Activated CD8-positive, alpha-beta memory T cell treated with anti-CD3 and anti-CD28 coated beads, Interleukin-2, amount 10 ng/mL, durations not matched to agents 7 days and 5 days (primary cell): ENCODE measurements at regions not wholly inside any gene's neighbourhood (a gene's known extent, or its start where the extent isn't known, plus 50 kb on each side); places are given as distances from the start of the nearest gene placed in this dataset.

Source experiments
- ATAC-seq: fragments of 150-1000 bp; cut with Tn5 transposase; one replicate; pipeline ENCODE4 v1.10.0; 2021; ENCODE audit warnings: moderate library complexity
- CTCF ChIA-PET: fragments of 350-600 bp; sonication (Branson Sonifier 250); formaldehyde crosslinking; loops from one replicate; lab custom pipeline; 2021; ENCODE audit warnings: antibody characterized with exemption; lab: Charles Lee
- DNase-seq: peaks from one replicate; pipeline ENCODE4 v3.0.0-alpha.2; 2020
- H3K27ac Mint-ChIP-seq: one replicate; pipeline ENCODE4 v1.8.0; 2021; ENCODE audit warnings: mild to moderate bottlenecking, mixed read lengths
- H3K27me3 Mint-ChIP-seq: one replicate; pipeline ENCODE4 v1.8.0; 2021; ENCODE audit warnings: mixed read lengths
- H3K36me3 Mint-ChIP-seq: one replicate; pipeline ENCODE4 v1.8.0; 2021; ENCODE audit warnings: mild to moderate bottlenecking, mixed read lengths
- H3K4me1 Mint-ChIP-seq: one replicate; pipeline ENCODE4 v1.8.0; 2021; ENCODE audit warnings: mixed read lengths
- H3K4me3 Mint-ChIP-seq: one replicate; pipeline ENCODE4 v1.8.0; 2021; ENCODE audit warnings: mild to moderate bottlenecking, moderate library complexity, mixed read lengths
- H3K9me3 Mint-ChIP-seq: one replicate; pipeline ENCODE4 v1.8.0; 2022; ENCODE audit warnings: low read depth, mixed read lengths

DNA sequence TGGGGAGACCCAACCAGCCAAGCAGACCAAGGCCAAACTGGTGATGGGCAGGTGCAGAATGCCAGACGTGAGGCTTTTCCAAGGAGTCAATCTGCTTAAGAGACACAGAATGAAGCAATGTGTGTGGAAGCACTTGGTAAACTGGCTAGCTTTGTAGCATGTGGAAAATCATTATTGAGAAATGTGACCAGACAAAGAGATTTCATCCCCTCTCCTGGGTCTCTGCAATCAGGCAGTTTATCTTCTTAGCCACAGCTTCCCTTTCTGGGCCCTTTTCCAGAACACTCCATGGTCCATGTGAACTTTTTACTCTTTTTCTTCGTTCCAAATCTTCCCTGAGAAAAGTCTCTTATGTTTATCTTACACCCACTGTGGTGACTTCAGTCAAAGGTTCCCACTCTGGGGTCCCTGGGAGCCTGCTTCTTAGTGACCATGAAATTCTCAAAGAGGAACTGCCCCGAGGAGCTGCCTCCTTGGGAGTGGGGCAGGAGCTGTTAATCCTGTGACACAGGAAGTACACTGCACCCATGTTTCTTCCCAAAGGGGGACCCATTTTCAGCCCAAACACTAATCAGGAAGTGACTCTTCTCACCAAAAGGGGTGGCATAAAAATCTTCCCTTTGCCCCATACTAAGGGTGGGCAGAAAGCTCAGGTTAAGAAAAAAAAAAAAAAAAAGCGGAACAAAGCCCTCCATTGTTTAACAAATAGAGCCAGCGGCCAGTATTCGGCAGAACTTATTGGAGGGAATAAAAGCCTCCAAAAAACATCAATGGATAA lies 346.2 kb upstream of the ASIC2 start:
- DNase-seq (no peak), ATAC-seq (no peak)
- Mint-ChIP-seq H3K4me3 (no peak overlapping the region), H3K36me3 (peaks cover 5% of the 10 kb centered on the region), H3K27ac (no peak overlapping the region), H3K27me3 (no peaks in the 10 kb centered on the region), H3K4me1 (peaks cover 14% of the 10 kb centered on the region), H3K9me3 (peaks cover 5% of the 10 kb centered on the region)
- CTCF ChIA-PET, result no interaction called here

- Mint-ChIP-seq H3K9me3 (peaks cover 5% of the 10 kb centered on the region), H3K36me3 (peaks cover 5% of the 10 kb centered on the region), H3K4me1 (peaks cover 14% of the 10 kb centered on the region), H3K27me3 (peaks cover 5% of the 10 kb centered on the region), H3K4me3 (no peak overlapping the region), H3K27ac (no peak overlapping the region)
- DNase-seq (no peak), ATAC-seq (no peak)
- CTCF ChIA-PET, result no interaction called here
Measured at GRCh38 chr17:33640629-33641028, 347.5 kb upstream of the ASIC2 start.

DNA sequence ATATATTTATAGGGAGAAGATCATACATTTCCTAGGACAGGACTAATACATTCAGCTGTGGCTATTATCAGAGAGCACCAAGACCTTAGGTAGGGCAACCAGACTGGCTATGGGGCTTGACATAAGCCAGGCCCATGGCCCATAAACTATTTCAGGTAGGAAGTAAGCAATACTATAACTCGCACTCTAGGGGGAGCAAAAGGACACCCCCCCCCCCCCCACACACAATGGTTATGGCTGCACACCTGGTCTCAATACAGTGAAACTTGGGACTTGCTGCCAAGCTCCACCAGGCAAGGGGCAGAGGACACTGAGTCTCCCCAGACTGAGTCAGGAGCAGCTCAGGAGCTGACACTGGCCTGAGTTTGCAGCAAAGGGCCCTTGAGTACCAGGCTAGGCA lies 348.9 kb upstream of the ASIC2 start:
- Mint-ChIP-seq H3K4me1 (peaks cover 14% of the 10 kb centered on the region), H3K27ac (no peak overlapping the region), H3K27me3 (peaks cover 8% of the 10 kb centered on the region), H3K9me3 (peaks cover 5% of the 10 kb centered on the region), H3K4me3 (no peak overlapping the region), H3K36me3 (peaks cover 5% of the 10 kb centered on the region)
- DNase-seq (no peak), ATAC-seq (no peak)
- CTCF ChIA-PET, result no interaction called here

DNA sequence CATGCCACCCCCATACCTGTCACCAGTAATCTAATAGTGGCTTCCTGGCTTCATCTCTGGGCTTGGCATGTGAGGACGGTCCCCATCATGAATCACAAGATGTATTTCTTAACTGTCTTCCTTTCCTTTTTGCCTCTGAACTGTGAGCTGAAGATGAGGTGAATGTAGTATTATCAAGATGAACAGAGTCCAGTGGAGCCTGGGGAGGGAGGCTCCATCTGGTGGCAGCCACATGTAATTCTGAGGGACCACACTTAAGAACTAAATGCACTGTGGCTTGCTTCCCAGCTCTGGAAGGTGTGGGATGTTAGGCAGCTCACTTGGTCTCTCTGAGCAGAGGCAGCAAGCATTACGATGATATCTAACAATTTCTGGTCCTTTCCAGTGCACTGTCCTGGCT lies 354.9 kb upstream of the ASIC2 start:
- CTCF ChIA-PET, result no interaction called here
- Mint-ChIP-seq H3K4me1 (no peaks in the 10 kb centered on the region), H3K27me3 (peaks cover 18% of the 10 kb centered on the region), H3K36me3 (no peaks in the 10 kb centered on the region), H3K9me3 (no peaks in the 10 kb centered on the region), H3K4me3 (no peak overlapping the region), H3K27ac (no peak overlapping the region)
- no peak for DNase-seq
- no peak for ATAC-seq

DNA sequence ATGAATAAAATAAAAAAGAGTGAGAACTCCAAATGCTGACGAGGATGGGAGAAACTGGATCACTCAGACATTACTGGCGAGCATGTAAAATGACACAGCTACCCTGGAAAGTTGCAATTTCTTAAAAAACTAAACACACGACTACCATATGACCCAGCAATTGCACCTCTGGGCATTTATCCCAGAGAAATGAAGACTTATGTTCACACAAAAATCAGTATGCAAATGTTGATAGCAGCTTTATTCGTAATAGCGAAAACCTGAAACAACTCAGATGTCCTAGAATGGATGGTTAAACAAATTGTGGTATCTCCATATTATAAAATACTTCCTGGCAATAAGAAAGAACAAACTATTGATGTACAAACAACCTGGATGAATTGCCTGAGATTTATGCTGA lies 357.2 kb upstream of the ASIC2 start:
- ATAC-seq (no peak), DNase-seq (no peak)
- H3K4me3 Mint-ChIP-seq, result no peak overlapping the region
- no peaks in the 10 kb centered on the region for H3K4me1 Mint-ChIP-seq
- H3K27ac Mint-ChIP-seq, result no peak overlapping the region
- H3K27me3 Mint-ChIP-seq, result peaks cover 19% of the 10 kb centered on the region
- CTCF ChIA-PET, result no interaction called here
- no peaks in the 10 kb centered on the region for H3K9me3 Mint-ChIP-seq
- no peaks in the 10 kb centered on the region for H3K36me3 Mint-ChIP-seq

- no peaks in the 10 kb centered on the region for H3K36me3 Mint-ChIP-seq
- no peak overlapping the region for H3K4me3 Mint-ChIP-seq
- CTCF ChIA-PET, result no interaction called here
Measured at GRCh38 chr17:33651686-33652085, 358.6 kb upstream of the ASIC2 start.

GRCh38 chr17:33652731-33653398 lies 359.8 kb upstream of the ASIC2 start:
- Mint-ChIP-seq H3K4me1 (no peaks in the 10 kb centered on the region), H3K9me3 (no peaks in the 10 kb centered on the region), H3K4me3 (no peak overlapping the region), H3K36me3 (no peaks in the 10 kb centered on the region), H3K27ac (no peak overlapping the region), H3K27me3 (peaks cover 15% of the 10 kb centered on the region)
- CTCF ChIA-PET, result no interaction called here
- ATAC-seq, result no peak
- no peak for DNase-seq

More at GRCh38 chr17:33651686-33652085, 358.6 kb upstream of the ASIC2 start:
- no peak overlapping the region for H3K27ac Mint-ChIP-seq
- peaks cover 15% of the 10 kb centered on the region for H3K27me3 Mint-ChIP-seq
- no peaks in the 10 kb centered on the region for H3K4me1 Mint-ChIP-seq
- ATAC-seq (no peak), DNase-seq (no peak)
- H3K9me3 Mint-ChIP-seq, result no peaks in the 10 kb centered on the region

GRCh38 chr17:33653399-33653788 lies 360.3 kb upstream of the ASIC2 start:
- no peak overlapping the region for H3K4me3 Mint-ChIP-seq
- CTCF ChIA-PET, result no interaction called here
- no peaks in the 10 kb centered on the region for H3K9me3 Mint-ChIP-seq
- peaks cover 15% of the 10 kb centered on the region for H3K27me3 Mint-ChIP-seq
- H3K4me1 Mint-ChIP-seq, result no peaks in the 10 kb centered on the region
- H3K36me3 Mint-ChIP-seq, result no peaks in the 10 kb centered on the region
- DNase-seq (no peak), ATAC-seq (no peak)
- H3K27ac Mint-ChIP-seq, result no peak overlapping the region

DNA sequence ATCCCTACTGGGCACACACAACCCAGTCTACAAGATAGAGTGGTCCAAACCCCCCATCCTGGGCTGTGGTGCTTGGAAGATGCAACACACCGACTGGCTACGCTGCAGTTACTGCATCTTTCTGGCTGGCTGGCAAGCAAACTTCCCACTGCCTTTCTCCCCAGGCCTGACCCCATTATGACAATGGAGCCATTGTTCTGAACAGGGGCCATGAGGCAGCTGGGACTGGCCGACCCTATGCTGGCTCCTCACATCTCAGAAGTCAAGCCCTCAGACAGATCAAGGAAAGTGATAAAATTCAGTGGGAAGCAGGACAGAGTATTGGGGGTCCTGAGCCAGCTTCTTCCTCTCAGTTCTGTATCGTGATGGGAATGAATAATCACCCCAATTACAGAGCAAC lies 364.1 kb upstream of the ASIC2 start:
- Mint-ChIP-seq H3K4me3 (no peak overlapping the region), H3K27me3 (peaks cover 8% of the 10 kb centered on the region), H3K36me3 (no peaks in the 10 kb centered on the region), H3K9me3 (no peaks in the 10 kb centered on the region), H3K27ac (no peak overlapping the region), H3K4me1 (no peaks in the 10 kb centered on the region)
- CTCF ChIA-PET, result no interaction called here
- ATAC-seq, result no peak
- DNase-seq, result no peak

DNA sequence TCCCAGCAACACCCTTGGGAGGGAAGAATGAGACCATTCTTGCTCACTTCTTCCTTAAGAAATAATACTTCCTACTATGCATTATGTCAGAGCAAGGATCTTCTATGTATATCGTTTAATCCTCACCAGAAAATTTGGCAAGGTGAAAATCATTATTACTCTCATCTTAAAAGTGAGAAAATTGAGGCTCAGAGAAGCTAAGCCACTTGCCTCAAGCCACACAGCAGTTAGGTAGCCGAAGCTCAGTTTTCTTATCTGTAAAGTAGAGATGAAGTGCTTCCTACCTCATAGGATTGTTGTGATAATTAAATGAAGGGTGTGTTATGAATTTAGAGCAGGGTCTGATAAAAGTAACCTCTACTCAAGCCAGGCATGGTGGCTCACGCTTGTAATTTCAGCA lies 368.9 kb upstream of the ASIC2 start:
- Mint-ChIP-seq H3K27me3 (peaks cover 9% of the 10 kb centered on the region), H3K36me3 (no peaks in the 10 kb centered on the region), H3K4me3 (no peak overlapping the region), H3K9me3 (no peaks in the 10 kb centered on the region), H3K4me1 (peaks cover 8% of the 10 kb centered on the region), H3K27ac (no peak overlapping the region)
- CTCF ChIA-PET, result no interaction called here
- DNase-seq (no peak), ATAC-seq (no peak)

DNA sequence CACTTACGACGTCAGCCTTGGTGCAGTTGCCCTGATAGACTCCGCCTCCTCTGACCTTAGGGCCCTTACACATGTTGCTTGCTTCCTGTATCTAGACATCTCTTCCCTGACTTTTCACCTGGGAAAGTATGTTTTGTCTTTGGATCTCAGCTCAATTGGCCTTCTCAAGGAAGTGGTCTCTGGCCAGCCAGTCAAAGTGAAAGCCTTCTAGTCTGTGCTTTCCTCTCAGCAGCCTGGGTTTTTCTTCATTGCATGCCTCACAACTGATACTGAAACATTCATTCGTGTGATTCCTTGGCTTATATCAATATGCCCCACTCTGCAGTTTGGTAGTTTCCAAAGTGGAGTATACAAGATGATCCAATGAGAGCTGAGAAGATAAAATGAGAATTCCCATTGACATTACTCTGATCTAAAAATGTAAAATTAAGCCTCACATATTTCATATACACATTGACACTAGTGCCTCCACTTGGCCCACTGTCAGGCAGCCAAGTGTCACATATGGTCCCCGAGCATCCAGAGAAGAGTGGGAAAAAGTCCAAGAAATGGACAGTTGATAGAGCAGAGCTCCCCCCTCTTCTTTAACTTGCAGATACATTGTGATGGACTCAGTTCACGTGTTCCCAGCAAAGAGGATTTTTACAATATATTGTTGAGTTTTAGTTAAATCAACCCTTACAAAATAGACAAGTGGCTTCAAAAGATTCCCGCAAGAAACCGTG lies 371.2 kb upstream of the ASIC2 start:
- Mint-ChIP-seq H3K27me3 (peaks cover 9% of the 10 kb centered on the region), H3K4me3 (no peak overlapping the region), H3K4me1 (peaks cover 15% of the 10 kb centered on the region), H3K9me3 (no peaks in the 10 kb centered on the region), H3K27ac (no peak overlapping the region), H3K36me3 (no peaks in the 10 kb centered on the region)
- DNase-seq (no peak), ATAC-seq (no peak)
- CTCF ChIA-PET, result no interaction called here

DNA sequence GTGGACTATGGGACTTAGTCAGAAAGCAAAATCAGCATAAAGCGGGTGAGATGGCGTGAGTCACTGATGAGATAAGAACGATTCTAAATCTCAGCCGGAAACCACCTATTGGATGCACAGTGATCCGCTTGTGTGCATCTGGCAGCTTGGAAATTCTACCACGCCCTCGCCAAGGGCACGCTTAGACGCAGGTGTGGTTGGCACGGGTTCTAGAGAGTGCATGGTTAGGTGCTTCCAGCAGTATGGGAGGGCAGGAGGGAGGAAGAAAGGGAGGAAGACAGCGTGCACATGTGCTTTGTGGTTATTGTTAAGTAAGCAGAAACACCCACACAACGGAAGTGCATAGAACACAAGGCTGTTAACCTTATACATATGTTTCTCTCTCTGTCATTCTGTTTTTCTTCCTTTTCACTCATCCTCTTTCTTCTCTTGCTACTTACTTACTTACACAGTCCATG lies 374.0 kb upstream of the ASIC2 start:
- CTCF ChIA-PET, result no interaction called here
- H3K27ac Mint-ChIP-seq, result no peak overlapping the region
- DNase-seq, result peak; percentile 45
- H3K4me1 Mint-ChIP-seq, result peaks cover 15% of the 10 kb centered on the region
- H3K4me3 Mint-ChIP-seq, result no peak overlapping the region
- no peaks in the 10 kb centered on the region for H3K9me3 Mint-ChIP-seq
- H3K36me3 Mint-ChIP-seq, result no peaks in the 10 kb centered on the region
- peaks cover 16% of the 10 kb centered on the region for H3K27me3 Mint-ChIP-seq
- ATAC-seq, result peak; percentile 55

- no peak for DNase-seq
- CTCF ChIA-PET, result no interaction called here
- H3K4me3 Mint-ChIP-seq, result no peak overlapping the region
- no peak for ATAC-seq
- peaks cover 16% of the 10 kb centered on the region for H3K27me3 Mint-ChIP-seq
- no peaks in the 10 kb centered on the region for H3K9me3 Mint-ChIP-seq
- no peak overlapping the region for H3K27ac Mint-ChIP-seq
- H3K36me3 Mint-ChIP-seq, result no peaks in the 10 kb centered on the region
- H3K4me1 Mint-ChIP-seq, result peaks cover 15% of the 10 kb centered on the region
Measured at GRCh38 chr17:33667671-33668070, 374.6 kb upstream of the ASIC2 start.

- Mint-ChIP-seq H3K4me1 (peaks cover 15% of the 10 kb centered on the region), H3K4me3 (no peak overlapping the region), H3K36me3 (no peaks in the 10 kb centered on the region), H3K27me3 (peaks cover 23% of the 10 kb centered on the region), H3K9me3 (no peaks in the 10 kb centered on the region), H3K27ac (no peak overlapping the region)
- DNase-seq (no peak), ATAC-seq (no peak)
- CTCF ChIA-PET, result no interaction called here
Measured at GRCh38 chr17:33668516-33668915, 375.4 kb upstream of the ASIC2 start.
